ENCODE measurements at regions not wholly inside any gene's neighbourhood (a gene's known extent, or its start where the extent isn't known, plus 50 kb on each side); places are given as distances from the start of the nearest gene placed in this dataset.

- TF ChIP-seq, protein P1, sequence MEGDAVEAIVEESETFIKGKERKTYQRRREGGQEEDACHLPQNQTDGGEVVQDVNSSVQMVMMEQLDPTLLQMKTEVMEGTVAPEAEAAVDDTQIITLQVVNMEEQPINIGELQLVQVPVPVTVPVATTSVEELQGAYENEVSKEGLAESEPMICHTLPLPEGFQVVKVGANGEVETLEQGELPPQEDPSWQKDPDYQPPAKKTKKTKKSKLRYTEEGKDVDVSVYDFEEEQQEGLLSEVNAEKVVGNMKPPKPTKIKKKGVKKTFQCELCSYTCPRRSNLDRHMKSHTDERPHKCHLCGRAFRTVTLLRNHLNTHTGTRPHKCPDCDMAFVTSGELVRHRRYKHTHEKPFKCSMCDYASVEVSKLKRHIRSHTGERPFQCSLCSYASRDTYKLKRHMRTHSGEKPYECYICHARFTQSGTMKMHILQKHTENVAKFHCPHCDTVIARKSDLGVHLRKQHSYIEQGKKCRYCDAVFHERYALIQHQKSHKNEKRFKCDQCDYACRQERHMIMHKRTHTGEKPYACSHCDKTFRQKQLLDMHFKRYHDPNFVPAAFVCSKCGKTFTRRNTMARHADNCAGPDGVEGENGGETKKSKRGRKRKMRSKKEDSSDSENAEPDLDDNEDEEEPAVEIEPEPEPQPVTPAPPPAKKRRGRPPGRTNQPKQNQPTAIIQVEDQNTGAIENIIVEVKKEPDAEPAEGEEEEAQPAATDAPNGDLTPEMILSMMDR (conservative IDR thresholded peaks at IDR 0.05): no peak
- TF ChIP-seq ZFX (IDR thresholded peaks at IDR 0.05): no peak
These were observed 184.9 kb downstream of the GLI2 start for GRCh38 chr2:120920454-120921148.

All from C4-2B (cell line).